CD4-positive, alpha-beta T cell (primary cell): ENCODE measurements at regions not wholly inside any gene's neighbourhood (a gene's known extent, or its start where the extent isn't known, plus 50 kb on each side); places are given as distances from the start of the nearest gene placed in this dataset.

Source experiments
- ATAC-seq: fragments of 200-7000 bp; cut with Tn5 transposase; one replicate; pipeline ENCODE4 v1.10.0; 2022; ENCODE audit warnings: mild to moderate bottlenecking; ENCODE audit not compliant: poor library complexity
- CTCF ChIA-PET: fragments of 350-600 bp; sonication (Branson Sonifier 250); formaldehyde crosslinking; loops from one replicate; lab custom pipeline; 2021; ENCODE audit warnings: antibody characterized with exemption, inconsistent platforms; lab: Charles Lee
- POLR2A ChIA-PET: fragments of 350-600 bp; sonication (Branson Sonifier 250); formaldehyde crosslinking; loops from one replicate; lab custom pipeline; 2021; ENCODE audit warnings: antibody characterized with exemption, inconsistent platforms; lab: Charles Lee
- DNase-seq, 14 experiments: peaks; one replicate each; pipeline ENCODE4 v3.0.0-alpha.2; 2013 to 2020; ENCODE audit warnings: mixed read lengths in 2 of 14
- H3K27ac ChIP-seq, 2 donors: one replicate each; pipeline versions ENCODE4 v1.5.1 to v1.7.0; 2013; ENCODE audit warnings: low read length in 2 of 2, low read depth in 1 of 2, mild to moderate bottlenecking in 1 of 2
- H3K27me3 ChIP-seq, 2 experiments: 1 replicate in 1 of 2; 2 replicates in 1 of 2; pipeline versions ENCODE4 v1.6.1 to v1.7.0; 2013; ENCODE audit warnings: low read length in 2 of 2, control low read depth in 1 of 2, mild to moderate bottlenecking in 1 of 2, moderate library complexity in 1 of 2; ENCODE audit not compliant: insufficient read depth in 2 of 2, control insufficient read depth in 1 of 2
- H3K36me3 ChIP-seq: one replicate; pipeline ENCODE4 v1.6.1; 2013; ENCODE audit warnings: low read length, control low read depth; ENCODE audit not compliant: insufficient read depth
- H3K4me1 ChIP-seq: one replicate; pipeline ENCODE4 v1.6.1; 2013; ENCODE audit warnings: low read length, control low read depth; ENCODE audit not compliant: insufficient read depth
- H3K4me3 ChIP-seq: one replicate; pipeline ENCODE4 v1.5.1; 2013; ENCODE audit warnings: mild to moderate bottlenecking, low read length, moderate library complexity
- H3K9me3 ChIP-seq, 2 experiments: 1 replicate in 1 of 2; 2 replicates in 1 of 2; pipeline versions ENCODE4 v1.6.1 to v1.7.0; 2013; ENCODE audit warnings: low read length in 2 of 2, mild to moderate bottlenecking in 2 of 2, control low read depth in 1 of 2, moderate library complexity in 1 of 2; ENCODE audit not compliant: control insufficient read depth in 1 of 2, insufficient read depth in 1 of 2
- H3K27ac Mint-ChIP-seq: one replicate; pipeline ENCODE4 v1.8.0; 2020; ENCODE audit warnings: mixed read lengths
- H3K27me3 Mint-ChIP-seq: one replicate; pipeline ENCODE4 v1.8.0; 2021; ENCODE audit warnings: mixed read lengths
- H3K36me3 Mint-ChIP-seq: one replicate; pipeline ENCODE4 v1.8.0; 2021; ENCODE audit warnings: low read depth, mixed read lengths
- H3K4me1 Mint-ChIP-seq: one replicate; pipeline ENCODE4 v1.8.0; 2021; ENCODE audit warnings: low read depth, mixed read lengths
- H3K4me3 Mint-ChIP-seq: one replicate; pipeline ENCODE4 v1.8.0; 2020; ENCODE audit warnings: mild to moderate bottlenecking, mixed read lengths
- H3K9me3 Mint-ChIP-seq: one replicate; pipeline ENCODE4 v1.8.0; 2020; ENCODE audit warnings: mixed read lengths
- intact Hi-C, 2 experiments: fragments of 100-400 bp; cut with DNase I in 1 of 2; cut with micrococcal nuclease in 1 of 2; formaldehyde crosslinking; loops; one replicate each; pipeline versions ENCODE4 v1.15.1 to v1.9.0; 2023 to 2025; cut with DNase I, micrococcal nuclease
- TF ChIP-seq, protein P1 (sequence below): fragments of 200-600 bp; IDR thresholded peaks from one replicate; pipeline ENCODE4 v1.8.0; 2022; ENCODE audit warnings: antibody characterized with exemption, mild to moderate bottlenecking

GRCh38 chr15:52960283-52960682 lies 170.1 kb upstream of the ONECUT1 start:
- H3K27me3 Mint-ChIP-seq: peaks cover 19% of the 10 kb centered on the region
- H3K27ac ChIP-seq: no peak overlapping the region
- intact Hi-C loops: no loop called here
- no peak overlapping the region for H3K4me3 Mint-ChIP-seq
- H3K36me3 ChIP-seq: no peaks in the 10 kb centered on the region
- ATAC-seq (no peak), DNase-seq (no peak)
- H3K4me3 ChIP-seq: no peak overlapping the region
- H3K4me1 ChIP-seq: no peaks in the 10 kb centered on the region
- no peaks in the 10 kb centered on the region for H3K9me3 ChIP-seq
- POLR2A ChIA-PET: no interaction called here
- H3K4me1 Mint-ChIP-seq: no peaks in the 10 kb centered on the region
- H3K27me3 ChIP-seq: no peaks in the 10 kb centered on the region
- TF ChIP-seq, protein P1, sequence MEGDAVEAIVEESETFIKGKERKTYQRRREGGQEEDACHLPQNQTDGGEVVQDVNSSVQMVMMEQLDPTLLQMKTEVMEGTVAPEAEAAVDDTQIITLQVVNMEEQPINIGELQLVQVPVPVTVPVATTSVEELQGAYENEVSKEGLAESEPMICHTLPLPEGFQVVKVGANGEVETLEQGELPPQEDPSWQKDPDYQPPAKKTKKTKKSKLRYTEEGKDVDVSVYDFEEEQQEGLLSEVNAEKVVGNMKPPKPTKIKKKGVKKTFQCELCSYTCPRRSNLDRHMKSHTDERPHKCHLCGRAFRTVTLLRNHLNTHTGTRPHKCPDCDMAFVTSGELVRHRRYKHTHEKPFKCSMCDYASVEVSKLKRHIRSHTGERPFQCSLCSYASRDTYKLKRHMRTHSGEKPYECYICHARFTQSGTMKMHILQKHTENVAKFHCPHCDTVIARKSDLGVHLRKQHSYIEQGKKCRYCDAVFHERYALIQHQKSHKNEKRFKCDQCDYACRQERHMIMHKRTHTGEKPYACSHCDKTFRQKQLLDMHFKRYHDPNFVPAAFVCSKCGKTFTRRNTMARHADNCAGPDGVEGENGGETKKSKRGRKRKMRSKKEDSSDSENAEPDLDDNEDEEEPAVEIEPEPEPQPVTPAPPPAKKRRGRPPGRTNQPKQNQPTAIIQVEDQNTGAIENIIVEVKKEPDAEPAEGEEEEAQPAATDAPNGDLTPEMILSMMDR: no peak
- H3K27ac Mint-ChIP-seq: no peak overlapping the region
- no peaks in the 10 kb centered on the region for H3K36me3 Mint-ChIP-seq
- no peaks in the 10 kb centered on the region for H3K9me3 Mint-ChIP-seq
- CTCF ChIA-PET: no interaction called here

DNA sequence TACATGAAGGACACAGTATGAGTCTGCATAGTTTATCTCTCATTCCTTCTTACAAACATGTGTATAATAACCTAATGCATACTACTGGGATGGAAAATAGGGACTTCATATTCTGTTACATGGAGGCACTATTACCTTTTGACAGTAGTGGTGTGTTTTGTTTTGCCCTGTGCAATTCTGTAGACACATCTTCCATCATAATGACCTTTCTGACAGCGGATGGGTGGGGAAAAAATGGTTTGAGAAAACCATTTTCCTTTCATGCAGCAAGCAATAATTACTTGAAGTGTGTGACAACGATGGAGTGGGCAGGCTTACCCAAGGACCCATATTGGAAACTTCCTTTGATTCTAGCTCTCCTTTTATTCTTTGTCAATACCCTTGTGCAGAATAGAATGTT lies 153.6 kb upstream of the ONECUT1 start:
- TF ChIP-seq, protein P1: no peak
- Mint-ChIP-seq H3K27ac (no peak overlapping the region), H3K36me3 (no peaks in the 10 kb centered on the region), H3K4me3 (no peak overlapping the region), H3K27me3 (peaks cover 5% of the 10 kb centered on the region), H3K4me1 (no peaks in the 10 kb centered on the region), H3K9me3 (no peaks in the 10 kb centered on the region)
- H3K4me3 ChIP-seq: no peak overlapping the region
- peaks cover 0 to 2% of the 10 kb centered on the region in 2 experiments for H3K27me3 ChIP-seq
- no peak for ATAC-seq
- no peaks in the 10 kb centered on the region for H3K4me1 ChIP-seq
- ChIA-PET POLR2A (no interaction called here), CTCF (no interaction called here)
- no peak for DNase-seq
- H3K27ac ChIP-seq: no peak overlapping the region
- no peaks in the 10 kb centered on the region for H3K36me3 ChIP-seq
- H3K9me3 ChIP-seq: no peaks in the 10 kb centered on the region
- intact Hi-C loops: no loop called here

DNA sequence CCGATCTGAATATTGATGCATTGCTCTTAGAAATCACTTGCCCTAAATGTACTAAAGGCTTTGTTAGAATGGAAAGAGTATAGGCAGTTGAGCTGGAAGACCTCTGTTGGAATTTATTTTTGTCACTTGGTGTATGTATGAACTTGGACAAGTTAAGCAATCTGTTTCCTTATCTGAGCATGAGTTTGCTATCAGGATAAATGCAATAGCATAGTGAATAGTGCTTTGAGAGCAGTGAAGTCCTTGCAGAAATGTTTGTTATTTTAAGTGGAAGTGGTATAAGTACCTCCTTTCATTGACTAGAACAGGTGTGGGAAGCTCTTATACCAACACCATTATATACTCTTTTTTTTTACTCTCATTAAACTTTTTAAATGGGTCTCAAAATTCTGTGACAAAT lies 146.4 kb upstream of the ONECUT1 start:
- Mint-ChIP-seq H3K36me3 (no peaks in the 10 kb centered on the region), H3K4me1 (no peaks in the 10 kb centered on the region), H3K27ac (no peak overlapping the region), H3K9me3 (peaks cover 2% of the 10 kb centered on the region), H3K27me3 (peaks cover 20% of the 10 kb centered on the region), H3K4me3 (no peak overlapping the region)
- no peak for ATAC-seq
- TF ChIP-seq, protein P1: no peak
- Histone ChIP-seq H3K27me3 (no peaks in the 10 kb centered on the region), H3K9me3 (no peaks in the 10 kb centered on the region), H3K27ac (no peak overlapping the region), H3K4me3 (no peak overlapping the region), H3K36me3 (no peaks in the 10 kb centered on the region), H3K4me1 (no peaks in the 10 kb centered on the region)
- intact Hi-C loops: no loop called here
- CTCF ChIA-PET: no interaction called here
- POLR2A ChIA-PET: no interaction called here
- DNase-seq: no peak
